BJ (cell line): ENCODE measurements at regions not wholly inside any gene's neighbourhood (a gene's known extent, or its start where the extent isn't known, plus 50 kb on each side); places are given as distances from the start of the nearest gene placed in this dataset.

Experiments
- CTCF ChIA-PET: fragments of 350-600 bp; formaldehyde crosslinking; extraction: SDS; loops from one replicate; lab custom pipeline; 2021; ENCODE audit warnings: antibody characterized with exemption, inconsistent platforms; lab: Yijun Ruan, JAX
- POLR2A ChIA-PET: fragments of 300-600 bp; sonication (Branson Sonifier 250); formaldehyde crosslinking; extraction: SDS; loops from one replicate; lab custom pipeline; 2021; ENCODE audit warnings: antibody characterized with exemption; lab: Charles Lee
- DNase-seq: peaks from one replicate; pipeline ENCODE4 v3.0.0-alpha.2; 2011; ENCODE audit warnings: low read depth
- H3K27me3 ChIP-seq: 2 replicates; pipeline ENCODE4 v1.6.0; 2011; ENCODE audit warnings: low read length; ENCODE audit not compliant: control insufficient read depth, insufficient read depth
- H3K36me3 ChIP-seq: 2 replicates; pipeline ENCODE4 v1.5.1; 2011; ENCODE audit warnings: low read length; ENCODE audit not compliant: control insufficient read depth, insufficient read depth
- H3K4me3 ChIP-seq: 2 replicates; pipeline ENCODE4 v1.5.1; 2011; ENCODE audit warnings: low read depth, mild to moderate bottlenecking, control low read depth, low read length
- CTCF ChIP-seq: IDR thresholded peaks from 2 replicates; pipeline ENCODE4 v1.5.1; 2011; ENCODE audit warnings: low read depth, mild to moderate bottlenecking, control low read depth, inconsistent platforms, low read length, moderate library complexity; ENCODE audit not compliant: insufficient read depth

DNA sequence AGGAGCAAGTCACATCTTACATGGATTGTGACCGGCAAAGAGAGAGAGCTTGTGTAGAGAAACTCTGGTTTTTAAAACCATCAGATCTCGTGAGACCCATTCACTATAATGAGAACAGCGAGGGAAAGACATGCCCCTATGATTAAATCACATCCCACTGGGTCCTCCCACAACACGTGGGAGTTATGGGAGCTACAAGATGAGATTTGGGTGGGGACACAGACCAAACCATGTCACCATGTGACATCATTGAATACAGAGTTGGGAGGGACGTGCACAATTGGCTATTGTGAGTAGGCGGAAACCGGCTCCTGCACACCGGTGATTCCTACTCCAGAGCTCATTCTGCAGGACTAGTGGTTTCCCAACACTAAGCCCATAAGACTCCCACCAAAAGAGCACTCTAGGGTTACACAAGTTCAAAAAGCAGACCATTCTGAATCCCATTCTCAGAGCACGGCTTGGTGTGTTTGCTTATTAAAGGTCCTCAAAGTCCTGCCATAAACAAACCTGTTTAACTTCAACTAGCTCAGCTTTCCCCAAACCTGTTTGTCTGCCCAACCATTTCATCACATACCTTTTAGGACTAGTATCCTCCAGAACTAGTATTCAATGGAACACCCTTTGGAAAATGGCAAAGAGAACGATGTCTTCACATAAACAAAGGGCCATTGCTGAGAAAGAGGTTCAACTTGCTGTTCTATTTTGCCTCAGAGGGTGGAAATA is 167.6 kb downstream of the TLE3 start:
- no peak overlapping the region for H3K4me3 ChIP-seq
- no peak for TF ChIP-seq CTCF
- H3K27me3 ChIP-seq, result no peaks in the 10 kb centered on the region; the same call in 1 of the 2 replicates
- no peaks in the 10 kb centered on the region for H3K36me3 ChIP-seq
- ChIA-PET POLR2A (no interaction called here), CTCF (interaction anchor here (1.4 kb wide), 1 partner anchor 14 kb away, joined by 3 read pairs; no protein-coding TSS in a partner anchor)
- DNase-seq, result no peak

GRCh38 chr15:69930754-69931153 is 167.0 kb downstream of the TLE3 start:
- DNase-seq, result no peak
- no peaks in the 10 kb centered on the region; the same call in 1 of the 2 replicates for H3K27me3 ChIP-seq
- H3K36me3 ChIP-seq, result no peaks in the 10 kb centered on the region
- ChIA-PET CTCF (interaction anchor here (1.5 kb wide), 1 partner anchor 11 kb away, joined by 5 read pairs; no protein-coding TSS in a partner anchor), POLR2A (no interaction called here)
- no peak overlapping the region for H3K4me3 ChIP-seq
- TF ChIP-seq CTCF, result no peak

GRCh38 chr15:69931156-69931555 is 166.6 kb downstream of the TLE3 start:
- DNase-seq, result no peak
- POLR2A ChIA-PET, result no interaction called here
- CTCF ChIA-PET, result interaction anchor here (1.5 kb wide), 1 partner anchor 10 kb away, joined by 5 read pairs; no protein-coding TSS in a partner anchor
- no peak for TF ChIP-seq CTCF
- no peaks in the 10 kb centered on the region; the same call in 1 of the 2 replicates for H3K27me3 ChIP-seq
- no peaks in the 10 kb centered on the region for H3K36me3 ChIP-seq
- H3K4me3 ChIP-seq, result no peak overlapping the region

DNA sequence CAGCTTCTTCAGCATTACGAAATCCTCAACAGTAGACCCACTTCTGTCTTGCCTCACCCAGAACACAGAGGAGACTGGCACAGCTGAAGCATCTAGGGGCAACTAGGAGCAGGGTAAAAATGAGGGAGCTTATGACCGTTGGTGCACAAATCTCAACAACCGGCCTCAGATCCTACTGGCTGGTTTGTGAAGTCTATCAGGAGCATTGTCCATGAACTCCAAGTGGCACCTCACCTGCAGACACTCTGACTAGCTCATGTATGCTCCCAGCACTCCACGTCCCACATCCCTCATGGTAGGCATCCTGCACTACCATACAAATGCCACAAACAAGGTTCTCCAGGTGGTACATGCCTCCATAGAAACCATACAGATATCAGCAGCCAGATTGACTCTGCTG is 163.1 kb downstream of the TLE3 start:
- POLR2A ChIA-PET, result no interaction called here
- Histone ChIP-seq H3K36me3 (no peaks in the 10 kb centered on the region), H3K27me3 (no peaks in the 10 kb centered on the region; the same call in 1 of the 2 replicates), H3K4me3 (no peak overlapping the region)
- TF ChIP-seq CTCF, result no peak
- CTCF ChIA-PET, result no interaction called here
- DNase-seq, result no peak

GRCh38 chr15:69939513-69940440 is 157.9 kb downstream of the TLE3 start:
- POLR2A ChIA-PET, result no interaction called here
- no peak for TF ChIP-seq CTCF

More at GRCh38 chr15:69939513-69940440, 157.9 kb downstream of the TLE3 start:
- Histone ChIP-seq H3K36me3 (no peaks in the 10 kb centered on the region), H3K27me3 (no peaks in the 10 kb centered on the region; the same call in 1 of the 2 replicates), H3K4me3 (no peak overlapping the region)
- no peak for DNase-seq
- CTCF ChIA-PET, result no interaction called here
